SJSA1 (cell line): ENCODE measurements at regions not wholly inside any gene's neighbourhood (a gene's known extent, or its start where the extent isn't known, plus 50 kb on each side); places are given as distances from the start of the nearest gene placed in this dataset.

Experiments used
- DNase-seq, 2 experiments: peaks; one replicate each; pipeline ENCODE4 v3.0.0-alpha.2; 2015 to 2020; ENCODE audit warnings: low spot score in 2 of 2, low read depth in 1 of 2
- H3K27ac ChIP-seq: fragments of 250-450 bp; sonication (Bioruptor Pico); 2 replicates; pipeline ENCODE4 v1.5.1; 2020; ENCODE audit warnings: mild to moderate bottlenecking, moderate library complexity
- H3K27me3 ChIP-seq: fragments of 250-450 bp; sonication (Bioruptor Pico); replicated peaks from 2 replicates; pipeline ENCODE4 v1.5.1; 2020; ENCODE audit warnings: mild to moderate bottlenecking, moderate library complexity
- H3K36me3 ChIP-seq: fragments of 250-450 bp; sonication (Bioruptor Pico); 2 replicates; pipeline ENCODE4 v1.5.1; 2020; ENCODE audit warnings: mild to moderate bottlenecking
- H3K4me1 ChIP-seq: fragments of 250-450 bp; sonication (Bioruptor Pico); replicated peaks from 2 replicates; pipeline ENCODE4 v1.6.1; 2021; ENCODE audit warnings: mild to moderate bottlenecking
- H3K4me3 ChIP-seq: fragments of 250-450 bp; sonication (Bioruptor Pico); 2 replicates; pipeline ENCODE4 v1.5.1; 2020; ENCODE audit warnings: mild to moderate bottlenecking
- H3K9me3 ChIP-seq: fragments of 250-450 bp; sonication (Bioruptor Pico); replicated peaks from 2 replicates; pipeline ENCODE4 v1.5.1; 2020; ENCODE audit warnings: mild to moderate bottlenecking

- Histone ChIP-seq H3K4me3 (no peak overlapping the region), H3K27me3 (0 out of 2 replicates have a peak, but pooled peaks cover 10% of the 10 kb centered on the region), H3K9me3 (0 out of 2 replicates have a peak, but pooled peaks cover 3% of the 10 kb centered on the region), H3K27ac (no peak overlapping the region), H3K4me1 (peaks cover 7% of the 10 kb centered on the region), H3K36me3 (no peaks in the 10 kb centered on the region)
- no peak for DNase-seq
Measured at GRCh38 chr6:166688901-166689300, 61.9 kb upstream of the RPS6KA2 start.

DNA sequence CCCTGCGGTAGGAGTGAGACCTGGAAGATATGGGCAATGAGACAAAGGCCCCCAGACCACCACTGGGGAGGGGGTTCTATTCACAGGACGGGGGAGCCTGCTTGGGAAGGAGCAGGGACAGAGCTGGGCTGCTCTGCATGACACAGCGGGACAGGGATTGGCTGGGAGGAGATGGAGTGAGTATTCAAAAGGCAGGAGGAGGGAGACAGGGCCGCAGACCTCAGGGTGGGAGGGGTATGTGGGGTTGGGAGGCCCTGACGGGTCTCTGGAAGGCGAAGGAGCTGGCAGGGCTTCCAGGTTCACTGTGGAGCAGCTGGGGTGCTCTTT, 60.8 kb upstream of the RPS6KA2 start:
- Histone ChIP-seq H3K4me3 (no peak overlapping the region), H3K27ac (no peak overlapping the region), H3K27me3 (0 out of 2 replicates have a peak, but pooled peaks cover 10% of the 10 kb centered on the region), H3K4me1 (peaks cover 7% of the 10 kb centered on the region), H3K36me3 (no peaks in the 10 kb centered on the region), H3K9me3 (no peaks in the 10 kb centered on the region)
- no peak for DNase-seq

- Histone ChIP-seq H3K9me3 (no peaks in the 10 kb centered on the region), H3K27ac (no peak overlapping the region), H3K4me1 (peaks cover 7% of the 10 kb centered on the region), H3K36me3 (no peaks in the 10 kb centered on the region), H3K27me3 (0 out of 2 replicates have a peak, but pooled peaks cover 10% of the 10 kb centered on the region), H3K4me3 (no peak overlapping the region)
- peak in 1 of 2 experiments; percentile 20 for DNase-seq
Measured at GRCh38 chr6:166687070-166687878, 60.2 kb upstream of the RPS6KA2 start.

DNA sequence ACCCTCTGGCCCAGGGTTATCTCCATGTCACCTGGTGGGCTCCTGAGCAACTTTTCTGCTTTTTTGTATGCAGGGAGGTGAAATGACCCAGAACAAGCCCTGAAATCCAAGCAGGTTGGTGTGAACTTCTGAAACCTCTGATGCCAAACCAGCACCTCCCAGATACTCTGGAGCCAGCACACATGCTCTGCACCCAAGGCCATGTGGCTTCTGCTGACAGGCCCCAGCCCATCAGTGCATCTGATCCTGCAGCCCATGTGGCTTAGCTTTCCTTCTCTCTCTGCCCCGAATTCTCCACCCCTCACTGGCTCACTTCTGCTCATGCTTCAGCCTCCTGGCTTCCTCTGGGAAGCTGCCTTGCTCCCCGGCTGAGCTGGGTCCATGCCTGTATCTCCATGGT, 59.3 kb upstream of the RPS6KA2 start:
- Histone ChIP-seq H3K4me1 (peaks cover 5% of the 10 kb centered on the region), H3K4me3 (no peak overlapping the region), H3K36me3 (no peaks in the 10 kb centered on the region), H3K27ac (no peak overlapping the region), H3K9me3 (no peaks in the 10 kb centered on the region), H3K27me3 (0 out of 2 replicates have a peak, but pooled peaks cover 10% of the 10 kb centered on the region)
- DNase-seq = no peak

DNA sequence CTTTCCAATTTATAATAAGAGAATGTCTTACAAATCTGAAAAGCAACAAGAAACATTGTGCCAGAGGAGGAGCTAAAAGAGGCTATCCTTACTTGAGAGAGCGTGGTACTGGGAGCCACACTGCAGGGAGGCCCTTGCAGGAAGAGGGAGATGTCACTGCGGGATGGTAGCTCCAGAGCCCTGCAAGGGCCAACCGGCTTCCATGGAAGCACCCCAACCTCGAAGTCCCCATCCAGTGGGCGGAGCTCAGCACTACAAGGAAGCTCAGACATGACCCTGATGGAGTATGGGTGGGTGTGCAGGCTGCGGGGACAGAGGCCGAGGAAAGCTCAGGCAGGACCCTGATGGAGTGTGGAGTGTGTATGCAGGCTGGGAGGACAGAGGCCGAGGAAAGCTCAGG, 57.8 kb upstream of the RPS6KA2 start:
- no peak overlapping the region for H3K27ac ChIP-seq
- no peaks in the 10 kb centered on the region for H3K36me3 ChIP-seq

DNA sequence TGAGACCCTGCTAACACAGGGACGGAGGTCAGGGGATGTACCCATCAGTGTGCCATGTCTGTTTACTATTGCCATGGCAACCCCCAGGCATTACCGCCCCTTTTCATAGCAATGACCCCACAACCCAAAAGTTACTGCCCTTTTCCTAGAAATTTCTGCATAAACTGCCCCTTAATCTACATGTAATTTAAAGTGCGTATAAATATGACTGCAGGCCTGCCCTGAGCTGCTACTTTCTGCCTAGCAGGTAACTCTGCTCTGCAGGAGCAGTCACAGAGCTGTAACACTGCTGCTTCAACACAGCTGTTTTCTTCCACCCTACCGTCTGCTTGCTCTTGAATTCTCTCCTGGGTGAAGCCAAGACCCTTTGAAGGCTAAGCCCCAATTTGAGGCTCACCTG, 57.1 kb upstream of the RPS6KA2 start:
- no peaks in the 10 kb centered on the region; the same call in 1 of the 2 replicates for H3K4me1 ChIP-seq
- no peaks in the 10 kb centered on the region for H3K9me3 ChIP-seq
- no peak for DNase-seq
- H3K27me3 ChIP-seq = 0 out of 2 replicates have a peak, but pooled peaks cover 10% of the 10 kb centered on the region
- no peaks in the 10 kb centered on the region for H3K36me3 ChIP-seq
- H3K27ac ChIP-seq = no peak overlapping the region
- no peak overlapping the region for H3K4me3 ChIP-seq

More for the DNA sequence above, 57.8 kb upstream of the RPS6KA2 start:
- H3K4me1 ChIP-seq = no peaks in the 10 kb centered on the region; the same call in 1 of the 2 replicates
- no peak for DNase-seq
- H3K4me3 ChIP-seq = no peak overlapping the region
- H3K27me3 ChIP-seq = 0 out of 2 replicates have a peak, but pooled peaks cover 10% of the 10 kb centered on the region
- no peaks in the 10 kb centered on the region for H3K9me3 ChIP-seq

DNA sequence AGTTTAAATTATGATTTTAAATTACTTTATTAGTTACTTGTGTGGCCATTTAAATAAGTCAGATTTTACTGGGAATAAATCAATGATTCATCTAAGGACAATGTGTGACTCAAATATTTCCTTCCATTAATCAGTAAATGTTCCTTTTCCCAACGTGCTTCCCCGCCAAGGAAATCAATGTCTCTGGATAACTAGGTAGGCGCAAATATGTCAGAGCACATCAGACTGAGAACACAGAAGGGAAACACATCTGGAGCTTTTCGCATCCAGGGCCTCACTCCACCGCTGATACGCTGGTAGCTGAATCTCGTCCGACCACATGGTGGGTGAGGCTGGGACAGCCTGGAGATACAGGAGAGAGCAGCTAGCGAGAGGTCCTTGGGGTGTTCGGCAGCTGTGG, 56.4 kb upstream of the RPS6KA2 start:
- 0 out of 2 replicates have a peak, but pooled peaks cover 10% of the 10 kb centered on the region for H3K27me3 ChIP-seq
- no peak overlapping the region for H3K27ac ChIP-seq
- DNase-seq = no peak
- no peaks in the 10 kb centered on the region for H3K36me3 ChIP-seq
- no peaks in the 10 kb centered on the region; the same call in 1 of the 2 replicates for H3K4me1 ChIP-seq
- H3K4me3 ChIP-seq = no peak overlapping the region
- no peaks in the 10 kb centered on the region for H3K9me3 ChIP-seq

- Histone ChIP-seq H3K9me3 (no peaks in the 10 kb centered on the region), H3K36me3 (no peaks in the 10 kb centered on the region), H3K4me1 (peaks cover 8% of the 10 kb centered on the region), H3K27ac (no peak overlapping the region), H3K27me3 (no peaks in the 10 kb centered on the region), H3K4me3 (no peak overlapping the region)
- DNase-seq = no peak
Measured at GRCh38 chr6:166679566-166679965, 52.5 kb upstream of the RPS6KA2 start.

GRCh38 chr6:166678426-166678825, 51.4 kb upstream of the RPS6KA2 start:
- Histone ChIP-seq H3K27ac (no peak overlapping the region), H3K4me3 (no peak overlapping the region), H3K9me3 (no peaks in the 10 kb centered on the region), H3K27me3 (no peaks in the 10 kb centered on the region), H3K36me3 (no peaks in the 10 kb centered on the region), H3K4me1 (peaks cover 8% of the 10 kb centered on the region)
- no peak for DNase-seq

GRCh38 chr6:166677941-166678340, 50.9 kb upstream of the RPS6KA2 start:
- Histone ChIP-seq H3K36me3 (no peaks in the 10 kb centered on the region), H3K27me3 (no peaks in the 10 kb centered on the region), H3K4me1 (peaks cover 8% of the 10 kb centered on the region), H3K27ac (no peak overlapping the region), H3K4me3 (no peak overlapping the region), H3K9me3 (no peaks in the 10 kb centered on the region)
- no peak for DNase-seq
